ENCODE measurements at regions not wholly inside any gene's neighbourhood (a gene's known extent, or its start where the extent isn't known, plus 50 kb on each side); places are given as distances from the start of the nearest gene placed in this dataset.

DNA sequence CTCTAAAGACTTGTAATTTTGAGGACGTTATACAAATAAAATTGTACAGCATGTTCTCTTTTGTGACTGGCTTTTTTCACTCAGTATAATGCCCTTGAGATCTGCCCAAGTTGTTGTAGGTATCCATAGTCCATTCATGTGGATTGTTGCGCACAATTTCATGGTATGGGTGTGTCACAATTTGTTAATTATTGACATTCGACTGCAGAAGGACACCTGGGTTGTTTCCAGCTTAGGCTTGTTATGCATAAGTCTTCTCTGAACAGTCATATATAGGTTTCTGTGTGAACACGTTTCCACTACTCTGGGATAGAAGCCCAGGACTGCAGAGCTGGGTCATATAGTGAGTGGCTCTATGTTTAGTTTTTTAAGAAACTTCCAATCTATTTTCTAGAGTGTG is 800.8 kb upstream of the SALL3 start:
- H3K4me1 ChIP-seq (ENCODE audit: insufficient read depth, low read length), result no peaks in the 10 kb centered on the region
- no peaks in the 10 kb centered on the region for H3K79me2 ChIP-seq (ENCODE audit: insufficient read depth, low read length)
- H3K9me3 ChIP-seq (ENCODE audit: insufficient read depth, low read length, severe bottlenecking), result peaks cover 3% of the 10 kb centered on the region
- no peak overlapping the region for H2AFZ ChIP-seq (ENCODE audit: low read depth, low read length)
- no peaks in the 10 kb centered on the region for H3K27me3 ChIP-seq (ENCODE audit: insufficient read depth, low read length, poor library complexity)
- TF ChIP-seq, protein P1, sequence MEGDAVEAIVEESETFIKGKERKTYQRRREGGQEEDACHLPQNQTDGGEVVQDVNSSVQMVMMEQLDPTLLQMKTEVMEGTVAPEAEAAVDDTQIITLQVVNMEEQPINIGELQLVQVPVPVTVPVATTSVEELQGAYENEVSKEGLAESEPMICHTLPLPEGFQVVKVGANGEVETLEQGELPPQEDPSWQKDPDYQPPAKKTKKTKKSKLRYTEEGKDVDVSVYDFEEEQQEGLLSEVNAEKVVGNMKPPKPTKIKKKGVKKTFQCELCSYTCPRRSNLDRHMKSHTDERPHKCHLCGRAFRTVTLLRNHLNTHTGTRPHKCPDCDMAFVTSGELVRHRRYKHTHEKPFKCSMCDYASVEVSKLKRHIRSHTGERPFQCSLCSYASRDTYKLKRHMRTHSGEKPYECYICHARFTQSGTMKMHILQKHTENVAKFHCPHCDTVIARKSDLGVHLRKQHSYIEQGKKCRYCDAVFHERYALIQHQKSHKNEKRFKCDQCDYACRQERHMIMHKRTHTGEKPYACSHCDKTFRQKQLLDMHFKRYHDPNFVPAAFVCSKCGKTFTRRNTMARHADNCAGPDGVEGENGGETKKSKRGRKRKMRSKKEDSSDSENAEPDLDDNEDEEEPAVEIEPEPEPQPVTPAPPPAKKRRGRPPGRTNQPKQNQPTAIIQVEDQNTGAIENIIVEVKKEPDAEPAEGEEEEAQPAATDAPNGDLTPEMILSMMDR (IDR thresholded peaks at IDR 0.05; ENCODE audit: borderline replicate concordance, extremely low read depth, low read length, poor library complexity, severe bottlenecking), result no peak
- no peak for TF ChIP-seq EZH2 (IDR thresholded peaks at IDR 0.05; ENCODE audit: borderline replicate concordance, low read depth, low read length, severe bottlenecking)
- no peak overlapping the region for H3K9ac ChIP-seq (ENCODE audit: low read depth, low read length)
- no peak overlapping the region for H3K4me3 ChIP-seq (ENCODE audit: low read depth in 1 of 2, low read length in 2 of 2)
- H3K27ac ChIP-seq (ENCODE audit: low read length), result no peak overlapping the region
- no peaks in the 10 kb centered on the region for H3K36me3 ChIP-seq (ENCODE audit: insufficient read depth, low read length)
- no peaks in the 10 kb centered on the region for H4K20me1 ChIP-seq (ENCODE audit: insufficient read depth, low read length)
- no peak overlapping the region for H3K4me2 ChIP-seq (ENCODE audit: insufficient read depth, low read length)
- DNase-seq (no peak), ATAC-seq (ENCODE audit: insufficient read depth, low read depth) (no peak)

DNA sequence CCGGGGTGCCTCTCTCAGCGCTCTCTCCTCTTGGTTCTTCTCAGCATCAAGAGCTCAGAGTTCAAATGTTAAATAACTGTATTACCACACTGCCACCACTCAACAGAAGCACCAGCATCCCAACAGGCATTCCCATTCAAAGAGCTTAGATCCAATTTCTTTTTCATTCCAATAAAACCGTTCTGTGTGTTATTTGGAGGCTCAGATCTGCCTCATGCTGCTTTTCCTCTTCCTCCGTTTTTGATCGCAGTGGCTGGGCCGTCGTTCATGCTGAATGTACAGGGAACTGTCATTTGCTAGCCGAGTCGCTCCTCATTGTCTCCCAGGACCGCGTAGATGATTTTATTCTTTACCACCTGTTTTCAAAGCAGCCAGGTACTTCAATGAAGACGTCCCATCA is 798.9 kb upstream of the SALL3 start:
- no peak overlapping the region for H3K27ac ChIP-seq (ENCODE audit: low read length)
- H3K4me2 ChIP-seq (ENCODE audit: insufficient read depth, low read length), result no peak overlapping the region

GRCh38 chr18:78183815-78184214 is 795.8 kb upstream of the SALL3 start:
- DNase-seq, result no peak
- no peak overlapping the region for H2AFZ ChIP-seq (ENCODE audit: low read depth, low read length)
- H3K9ac ChIP-seq (ENCODE audit: low read depth, low read length), result no peak overlapping the region
- H3K36me3 ChIP-seq (ENCODE audit: insufficient read depth, low read length), result no peaks in the 10 kb centered on the region
- H3K27ac ChIP-seq (ENCODE audit: low read length), result no peak overlapping the region
- no peaks in the 10 kb centered on the region for H3K79me2 ChIP-seq (ENCODE audit: insufficient read depth, low read length)
- TF ChIP-seq, protein P1 (IDR thresholded peaks at IDR 0.05; ENCODE audit: borderline replicate concordance, extremely low read depth, low read length, poor library complexity, severe bottlenecking), result no peak
- TF ChIP-seq EZH2 (IDR thresholded peaks at IDR 0.05; ENCODE audit: borderline replicate concordance, low read depth, low read length, severe bottlenecking), result no peak
- H3K27me3 ChIP-seq (ENCODE audit: insufficient read depth, low read length, poor library complexity), result no peaks in the 10 kb centered on the region
- ATAC-seq (ENCODE audit: insufficient read depth, low read depth), result no peak
- no peak overlapping the region for H3K4me2 ChIP-seq (ENCODE audit: insufficient read depth, low read length)
- H4K20me1 ChIP-seq (ENCODE audit: insufficient read depth, low read length), result no peaks in the 10 kb centered on the region
- H3K4me3 ChIP-seq (ENCODE audit: low read depth in 1 of 2, low read length in 2 of 2), result no peak overlapping the region
- H3K9me3 ChIP-seq (ENCODE audit: insufficient read depth, low read length, severe bottlenecking), result peaks cover 3% of the 10 kb centered on the region
- H3K4me1 ChIP-seq (ENCODE audit: insufficient read depth, low read length), result no peaks in the 10 kb centered on the region

More for the DNA sequence above, 798.9 kb upstream of the SALL3 start:
- H4K20me1 ChIP-seq (ENCODE audit: insufficient read depth, low read length), result no peaks in the 10 kb centered on the region
- ATAC-seq (ENCODE audit: insufficient read depth, low read depth) (no peak), DNase-seq (no peak)
- H3K79me2 ChIP-seq (ENCODE audit: insufficient read depth, low read length), result no peaks in the 10 kb centered on the region
- H3K9ac ChIP-seq (ENCODE audit: low read depth, low read length), result no peak overlapping the region
- H3K27me3 ChIP-seq (ENCODE audit: insufficient read depth, low read length, poor library complexity), result no peaks in the 10 kb centered on the region
- H3K4me3 ChIP-seq (ENCODE audit: low read depth in 1 of 2, low read length in 2 of 2), result no peak overlapping the region
- no peaks in the 10 kb centered on the region for H3K36me3 ChIP-seq (ENCODE audit: insufficient read depth, low read length)
- peaks cover 3% of the 10 kb centered on the region for H3K9me3 ChIP-seq (ENCODE audit: insufficient read depth, low read length, severe bottlenecking)
- no peaks in the 10 kb centered on the region for H3K4me1 ChIP-seq (ENCODE audit: insufficient read depth, low read length)
- TF ChIP-seq, protein P1 (IDR thresholded peaks at IDR 0.05; ENCODE audit: borderline replicate concordance, extremely low read depth, low read length, poor library complexity, severe bottlenecking), result no peak
- no peak for TF ChIP-seq EZH2 (IDR thresholded peaks at IDR 0.05; ENCODE audit: borderline replicate concordance, low read depth, low read length, severe bottlenecking)
- H2AFZ ChIP-seq (ENCODE audit: low read depth, low read length), result no peak overlapping the region

DNA sequence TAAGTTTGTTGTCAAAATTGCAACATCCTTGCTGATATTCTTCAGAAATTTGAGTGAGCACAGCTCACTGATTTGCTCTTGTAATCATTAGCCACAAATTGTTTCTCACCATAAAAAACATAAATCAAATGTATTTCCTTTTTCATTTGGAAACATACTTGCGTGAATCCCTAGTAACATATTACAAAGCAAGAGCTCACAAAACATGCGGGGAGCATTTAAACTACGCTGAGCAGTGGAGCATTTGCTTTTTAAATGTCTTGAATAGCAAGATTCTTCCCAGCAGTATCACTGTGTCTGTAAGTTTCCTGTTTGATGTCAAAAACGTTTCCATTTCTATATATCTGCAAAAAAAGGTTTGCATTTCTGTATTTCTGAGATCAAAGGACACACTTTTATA is 788.3 kb upstream of the SALL3 start:
- TF ChIP-seq EZH2 (IDR thresholded peaks at IDR 0.05; ENCODE audit: borderline replicate concordance, low read depth, low read length, severe bottlenecking), result no peak
- TF ChIP-seq, protein P1 (IDR thresholded peaks at IDR 0.05; ENCODE audit: borderline replicate concordance, extremely low read depth, low read length, poor library complexity, severe bottlenecking), result no peak
- peaks cover 7% of the 10 kb centered on the region for H3K27me3 ChIP-seq (ENCODE audit: insufficient read depth, low read length, poor library complexity)
- no peaks in the 10 kb centered on the region for H3K79me2 ChIP-seq (ENCODE audit: insufficient read depth, low read length)
- no peak overlapping the region for H3K4me2 ChIP-seq (ENCODE audit: insufficient read depth, low read length)
- H3K9ac ChIP-seq (ENCODE audit: low read depth, low read length), result no peak overlapping the region
- H3K4me3 ChIP-seq (ENCODE audit: low read depth in 1 of 2, low read length in 2 of 2), result no peak overlapping the region
- H4K20me1 ChIP-seq (ENCODE audit: insufficient read depth, low read length), result no peaks in the 10 kb centered on the region
- H3K4me1 ChIP-seq (ENCODE audit: insufficient read depth, low read length), result no peaks in the 10 kb centered on the region
- H3K9me3 ChIP-seq (ENCODE audit: insufficient read depth, low read length, severe bottlenecking), result no peaks in the 10 kb centered on the region
- DNase-seq, result no peak
- H2AFZ ChIP-seq (ENCODE audit: low read depth, low read length), result no peak overlapping the region
- no peak overlapping the region for H3K27ac ChIP-seq (ENCODE audit: low read length)
- no peak for ATAC-seq (ENCODE audit: insufficient read depth, low read depth)
- H3K36me3 ChIP-seq (ENCODE audit: insufficient read depth, low read length), result no peaks in the 10 kb centered on the region

Data from DND-41 (cell line).